ENCODE measurements at regions not wholly inside any gene's neighbourhood (a gene's known extent, or its start where the extent isn't known, plus 50 kb on each side); places are given as distances from the start of the nearest gene placed in this dataset.
"Not testable (repeated sequence)": the region's sequence is repeated elsewhere in the genome, so short reads cannot be mapped to it uniquely, and the experiment has no call there.

DNA sequence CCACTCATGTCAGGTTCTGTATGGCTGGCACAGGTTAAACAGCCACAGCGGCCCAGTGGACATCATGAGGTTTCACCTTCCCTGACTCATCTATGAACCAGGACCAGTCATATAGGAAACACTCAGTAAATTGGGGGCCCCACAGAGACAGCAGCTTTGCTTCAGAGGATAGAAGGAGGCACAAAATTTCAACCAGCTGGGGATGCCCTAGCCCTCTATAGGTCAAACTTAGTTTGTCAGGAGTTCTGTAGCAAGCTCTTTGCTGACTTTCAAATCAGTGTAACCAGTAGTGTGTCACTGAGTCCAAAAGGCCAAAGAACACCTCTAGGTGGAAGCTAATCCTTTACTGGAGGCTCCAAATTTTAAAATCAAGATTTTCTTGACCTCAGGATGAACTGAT lies 4157.8 kb upstream of the TPTE start:
- not testable (repeated sequence) for H3K9ac ChIP-seq (ENCODE audit: low read depth in 1 of 2, low read length in 2 of 2); H3K4me1 ChIP-seq (ENCODE audit: control insufficient read depth in 2 of 2, insufficient read depth in 2 of 2, low read length in 2 of 2); H3K9me3 ChIP-seq (ENCODE audit: control insufficient read depth in 2 of 2, low read length in 2 of 2); H3K36me3 ChIP-seq (ENCODE audit: control insufficient read depth in 2 of 2, insufficient read depth in 2 of 2, low read length in 2 of 2); H3K4me3 ChIP-seq (ENCODE audit: low read length in 2 of 2); H3K27me3 ChIP-seq (ENCODE audit: control insufficient read depth in 2 of 2, insufficient read depth in 2 of 2, low read length in 2 of 2); H3K27ac ChIP-seq (ENCODE audit: low read depth in 2 of 2, low read length in 2 of 2)

DNA sequence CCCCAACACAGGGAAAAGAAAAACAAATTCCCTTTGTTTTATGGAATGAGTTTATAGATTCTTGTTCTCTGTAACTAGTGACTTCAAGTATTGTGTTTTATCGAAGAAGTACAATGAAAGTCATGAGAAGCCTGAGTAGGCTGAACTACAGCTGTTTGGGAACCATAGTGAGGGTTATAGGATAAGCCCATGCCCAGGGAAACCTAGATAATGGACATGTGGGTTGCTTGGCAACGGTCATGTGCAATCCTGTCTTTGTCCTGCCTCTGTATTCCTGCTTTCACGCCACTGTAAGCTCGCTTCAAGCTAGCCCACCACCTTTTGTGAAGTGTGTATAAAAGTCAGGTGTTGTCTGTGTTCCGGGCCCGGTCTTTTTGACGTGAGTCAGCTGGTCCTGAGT lies 4152.6 kb upstream of the TPTE start:
- not testable (repeated sequence) for H3K36me3 ChIP-seq (ENCODE audit: control insufficient read depth in 2 of 2, insufficient read depth in 2 of 2, low read length in 2 of 2); H3K9me3 ChIP-seq (ENCODE audit: control insufficient read depth in 2 of 2, low read length in 2 of 2); H3K27me3 ChIP-seq (ENCODE audit: control insufficient read depth in 2 of 2, insufficient read depth in 2 of 2, low read length in 2 of 2); H3K4me1 ChIP-seq (ENCODE audit: control insufficient read depth in 2 of 2, insufficient read depth in 2 of 2, low read length in 2 of 2)
- Histone ChIP-seq H3K9ac (ENCODE audit: low read depth in 1 of 2, low read length in 2 of 2) (peak overlapping the region; percentile 38 to 43), H3K27ac (ENCODE audit: low read depth in 2 of 2, low read length in 2 of 2) (peak overlapping the region in 1 of 2 donors; percentile 68), H3K4me3 (ENCODE audit: low read length in 2 of 2) (peak overlapping the region; percentile 48 to 72)

DNA sequence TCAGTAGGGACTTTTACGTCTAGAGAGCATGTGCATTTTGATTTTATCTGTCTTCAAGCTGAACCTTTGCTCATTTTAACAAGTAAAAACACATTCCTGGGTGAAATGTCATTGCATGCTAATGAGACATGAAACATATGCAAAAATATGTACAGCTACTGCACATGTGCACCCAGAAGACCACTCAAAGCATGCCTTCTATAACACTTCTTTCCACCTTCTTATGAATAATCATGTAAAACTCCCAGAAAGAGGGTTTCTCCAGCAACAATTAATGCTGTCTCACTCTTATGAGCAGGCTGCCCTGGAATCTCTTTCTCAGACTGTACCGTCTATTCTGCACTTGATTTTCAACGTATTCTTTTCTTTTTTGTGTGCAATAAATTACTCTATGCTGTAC lies 4148.1 kb upstream of the TPTE start:
- H3K9ac ChIP-seq (ENCODE audit: low read depth in 1 of 2, low read length in 2 of 2); H3K27me3 ChIP-seq (ENCODE audit: control insufficient read depth in 2 of 2, insufficient read depth in 2 of 2, low read length in 2 of 2); H3K4me1 ChIP-seq (ENCODE audit: control insufficient read depth in 2 of 2, insufficient read depth in 2 of 2, low read length in 2 of 2); H3K4me3 ChIP-seq (ENCODE audit: low read length in 2 of 2); H3K27ac ChIP-seq (ENCODE audit: low read depth in 2 of 2, low read length in 2 of 2); H3K9me3 ChIP-seq (ENCODE audit: control insufficient read depth in 2 of 2, low read length in 2 of 2); H3K36me3 ChIP-seq (ENCODE audit: control insufficient read depth in 2 of 2, insufficient read depth in 2 of 2, low read length in 2 of 2): not testable (repeated sequence)

DNA sequence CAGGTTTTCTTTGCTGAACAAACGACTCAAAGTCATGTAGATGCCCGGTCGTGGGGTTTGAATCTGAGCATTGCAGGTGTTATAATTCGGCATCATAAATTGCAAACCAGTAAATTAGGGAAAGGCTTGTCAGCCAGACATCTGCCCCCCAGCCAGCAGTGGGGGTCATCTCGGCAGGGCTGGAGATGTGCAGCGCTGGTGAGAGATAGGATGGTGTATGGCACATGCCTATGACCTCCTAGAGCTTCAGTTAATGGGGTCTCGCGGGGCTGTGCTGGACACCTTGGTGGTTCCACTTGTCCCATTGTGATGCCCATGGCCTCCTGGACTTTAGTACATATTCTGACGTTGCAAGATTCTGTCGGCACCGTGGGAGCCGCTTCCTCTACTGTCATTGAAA lies 4147.2 kb upstream of the TPTE start:
- peak overlapping the region; percentile 7 to 34 for H3K9ac ChIP-seq (ENCODE audit: low read depth in 1 of 2, low read length in 2 of 2)
- H3K36me3 ChIP-seq (ENCODE audit: control insufficient read depth in 2 of 2, insufficient read depth in 2 of 2, low read length in 2 of 2); H3K27ac ChIP-seq (ENCODE audit: low read depth in 2 of 2, low read length in 2 of 2); H3K4me3 ChIP-seq (ENCODE audit: low read length in 2 of 2); H3K9me3 ChIP-seq (ENCODE audit: control insufficient read depth in 2 of 2, low read length in 2 of 2); H3K4me1 ChIP-seq (ENCODE audit: control insufficient read depth in 2 of 2, insufficient read depth in 2 of 2, low read length in 2 of 2); H3K27me3 ChIP-seq (ENCODE audit: control insufficient read depth in 2 of 2, insufficient read depth in 2 of 2, low read length in 2 of 2): not testable (repeated sequence)

DNA sequence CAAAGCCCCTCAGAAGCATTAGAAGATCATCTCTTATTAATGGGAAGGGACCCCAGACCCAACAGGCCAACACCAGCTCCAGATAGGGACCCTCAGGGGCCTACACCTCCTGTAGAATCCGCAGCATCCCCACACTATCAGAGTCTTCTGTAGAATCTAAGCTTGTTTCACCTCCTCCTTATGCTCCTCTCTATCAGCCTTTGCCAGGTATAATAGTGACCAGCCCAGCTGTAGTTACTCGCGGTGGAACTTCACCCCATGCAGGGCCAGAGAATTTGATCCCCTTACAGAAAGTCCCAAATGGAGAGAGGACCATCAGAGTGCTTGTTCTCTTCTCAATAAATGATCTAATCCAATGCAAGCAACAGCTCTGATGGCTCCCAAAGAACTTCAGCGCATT lies 4146.5 kb upstream of the TPTE start:
- not testable (repeated sequence) for H3K4me3 ChIP-seq (ENCODE audit: low read length in 2 of 2); H3K4me1 ChIP-seq (ENCODE audit: control insufficient read depth in 2 of 2, insufficient read depth in 2 of 2, low read length in 2 of 2); H3K36me3 ChIP-seq (ENCODE audit: control insufficient read depth in 2 of 2, insufficient read depth in 2 of 2, low read length in 2 of 2); H3K9ac ChIP-seq (ENCODE audit: low read depth in 1 of 2, low read length in 2 of 2); H3K9me3 ChIP-seq (ENCODE audit: control insufficient read depth in 2 of 2, low read length in 2 of 2); H3K27me3 ChIP-seq (ENCODE audit: control insufficient read depth in 2 of 2, insufficient read depth in 2 of 2, low read length in 2 of 2); H3K27ac ChIP-seq (ENCODE audit: low read depth in 2 of 2, low read length in 2 of 2)

DNA sequence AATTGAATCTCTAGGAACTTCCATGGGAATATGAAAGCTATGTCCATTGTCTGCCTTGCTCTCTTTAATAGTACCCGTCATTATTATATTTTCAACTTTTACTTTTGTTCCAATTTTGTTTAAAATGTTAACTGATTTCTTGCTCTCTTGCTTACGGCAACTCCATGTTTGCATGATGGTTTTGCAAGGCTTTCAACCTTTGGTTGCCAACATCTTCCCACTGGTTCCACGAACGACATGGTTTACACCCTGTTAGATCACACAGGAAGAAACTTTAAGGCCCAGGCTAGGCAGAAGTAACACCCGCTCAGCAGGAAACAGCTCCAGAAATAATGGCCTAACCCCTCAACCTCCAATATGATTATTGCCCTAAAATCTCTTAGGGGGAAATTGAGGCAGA lies 4145.6 kb upstream of the TPTE start:
- not testable (repeated sequence) for H3K27me3 ChIP-seq (ENCODE audit: control insufficient read depth in 2 of 2, insufficient read depth in 2 of 2, low read length in 2 of 2); H3K27ac ChIP-seq (ENCODE audit: low read depth in 2 of 2, low read length in 2 of 2); H3K9me3 ChIP-seq (ENCODE audit: control insufficient read depth in 2 of 2, low read length in 2 of 2); H3K4me1 ChIP-seq (ENCODE audit: control insufficient read depth in 2 of 2, insufficient read depth in 2 of 2, low read length in 2 of 2); H3K36me3 ChIP-seq (ENCODE audit: control insufficient read depth in 2 of 2, insufficient read depth in 2 of 2, low read length in 2 of 2); H3K9ac ChIP-seq (ENCODE audit: low read depth in 1 of 2, low read length in 2 of 2); H3K4me3 ChIP-seq (ENCODE audit: low read length in 2 of 2)

DNA sequence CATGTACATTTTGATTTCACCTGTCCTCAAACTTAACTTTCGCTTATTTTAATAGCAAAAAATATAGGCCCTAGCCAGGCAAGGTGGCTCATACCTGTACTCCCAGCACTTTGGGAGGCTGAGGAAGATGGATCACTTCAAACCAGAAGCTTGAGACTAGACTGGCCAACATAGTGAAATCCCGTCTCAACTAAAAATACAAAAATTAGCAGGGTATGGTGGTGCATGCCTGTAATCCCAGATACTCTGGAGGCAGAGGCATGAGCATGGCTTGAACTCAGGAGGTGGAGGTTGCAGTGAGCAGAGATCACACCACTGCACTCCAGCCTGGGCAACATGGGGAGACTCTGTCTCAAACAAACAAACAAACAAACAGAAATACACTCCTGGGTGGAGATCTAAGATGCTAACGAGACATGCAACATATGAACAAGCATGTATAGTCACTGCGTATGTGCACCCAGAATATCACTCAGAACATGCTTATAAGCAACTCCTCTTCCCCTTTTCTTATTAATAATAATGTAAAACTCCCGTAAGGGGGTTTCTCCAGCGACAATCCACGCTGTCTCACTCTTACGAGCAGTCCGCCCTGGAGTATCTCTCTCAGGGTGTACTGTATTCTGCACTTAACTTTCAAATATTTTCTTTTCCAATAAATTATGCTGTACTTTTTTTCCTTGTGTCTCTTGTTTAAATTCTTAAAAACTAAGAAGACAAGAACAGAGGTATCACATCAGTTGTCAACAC lies 4144.9 kb upstream of the TPTE start:
- H3K4me3 ChIP-seq (ENCODE audit: low read length in 2 of 2); H3K27me3 ChIP-seq (ENCODE audit: control insufficient read depth in 2 of 2, insufficient read depth in 2 of 2, low read length in 2 of 2); H3K36me3 ChIP-seq (ENCODE audit: control insufficient read depth in 2 of 2, insufficient read depth in 2 of 2, low read length in 2 of 2); H3K4me1 ChIP-seq (ENCODE audit: control insufficient read depth in 2 of 2, insufficient read depth in 2 of 2, low read length in 2 of 2); H3K9me3 ChIP-seq (ENCODE audit: control insufficient read depth in 2 of 2, low read length in 2 of 2); H3K27ac ChIP-seq (ENCODE audit: low read depth in 2 of 2, low read length in 2 of 2); H3K9ac ChIP-seq (ENCODE audit: low read depth in 1 of 2, low read length in 2 of 2): not testable (repeated sequence)

Data from mucosa of rectum (tissue), 2 donors.